ENCODE measurements at regions not wholly inside any gene's neighbourhood (a gene's known extent, or its start where the extent isn't known, plus 50 kb on each side); places are given as distances from the start of the nearest gene placed in this dataset.
"Not testable (repeated sequence)": the region's sequence is repeated elsewhere in the genome, so short reads cannot be mapped to it uniquely, and the experiment has no call there.

DNA sequence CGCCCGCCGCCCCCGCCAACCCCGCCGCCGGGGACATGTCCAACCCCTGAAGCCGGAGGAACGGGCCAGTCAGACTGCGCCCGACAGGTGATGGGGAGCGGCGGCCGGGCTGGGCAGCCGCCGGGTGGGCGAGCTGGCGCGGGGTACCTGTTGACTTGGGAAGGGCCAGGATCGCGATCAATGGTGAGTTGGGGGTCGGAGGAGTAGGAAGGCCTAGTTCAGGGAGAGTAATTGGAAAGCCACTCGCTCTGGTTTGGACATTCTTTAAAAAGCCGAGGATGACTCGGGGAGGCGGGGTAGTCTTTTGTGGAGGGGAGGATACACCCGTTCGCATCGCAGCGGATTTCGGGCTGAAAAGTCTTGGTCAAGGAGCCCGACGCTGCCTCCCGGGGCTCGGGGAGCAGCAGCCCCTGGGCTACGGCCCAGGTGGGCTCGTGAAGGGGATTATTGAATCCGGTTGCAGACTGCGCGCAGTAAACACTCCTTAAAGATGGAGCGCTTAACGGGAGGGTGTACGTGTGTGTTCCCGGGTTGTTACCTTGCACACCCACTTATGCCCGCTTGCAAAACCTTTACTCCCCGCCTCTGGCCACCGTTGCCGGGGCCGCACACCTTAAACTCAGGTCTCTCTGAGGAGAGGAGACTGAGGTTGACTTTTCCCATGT is 123.8 kb downstream of the GOSR1 start:
- Mint-ChIP-seq H3K27ac (peak overlapping the region; percentile 91), H3K36me3 (no peaks in the 10 kb centered on the region)
- peak; percentile 23 for ATAC-seq (ENCODE audit: low read depth)

DNA sequence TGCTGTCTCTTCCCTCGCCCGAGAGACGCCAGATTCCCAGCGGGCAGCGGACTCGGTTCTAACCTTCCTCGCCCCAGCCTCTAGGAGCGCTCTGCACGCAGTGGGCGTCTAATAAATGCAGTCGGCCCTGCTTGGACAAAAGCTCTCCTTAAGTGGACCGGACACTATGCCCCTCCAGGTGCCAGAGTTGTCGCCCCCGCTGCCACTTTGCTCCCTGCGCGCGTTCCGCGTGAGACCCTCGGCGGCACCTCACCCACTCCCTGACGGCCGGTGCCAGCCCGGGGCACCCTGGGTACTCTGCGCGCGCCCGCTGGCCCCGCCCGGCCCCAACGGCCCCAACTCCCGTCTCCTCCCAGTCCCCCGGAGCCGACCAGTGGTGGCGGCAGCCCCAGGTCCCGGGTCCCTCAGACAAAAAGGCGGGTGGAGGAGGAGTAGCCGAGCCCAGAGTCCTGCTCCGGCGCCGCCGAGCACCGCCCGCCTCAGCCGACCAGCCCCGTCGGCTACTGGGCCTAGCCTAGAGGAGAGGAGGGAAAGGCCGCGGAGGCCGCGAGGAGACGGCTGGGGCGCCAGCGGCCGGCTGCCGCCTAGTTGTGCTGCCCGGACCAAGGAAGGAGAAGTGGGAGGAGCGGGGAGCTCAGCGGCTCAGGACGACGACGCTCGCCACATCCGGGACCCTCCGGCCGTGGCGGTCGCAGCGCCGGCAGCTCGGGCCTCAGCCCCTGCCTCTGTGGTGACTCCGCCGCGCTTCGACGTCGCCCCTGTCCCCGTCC is 123.0 kb downstream of the GOSR1 start:
- Mint-ChIP-seq H3K4me1 (peaks cover 15% of the 10 kb centered on the region), H3K36me3 (peaks cover 1% of the 10 kb centered on the region), H3K27me3 (no peaks in the 10 kb centered on the region), H3K9me3 (peaks cover 3% of the 10 kb centered on the region), H3K4me3 (peak overlapping the region; percentile 97), H3K27ac (peak overlapping the region; percentile 91)
- peak; percentile 43 to 65 for DNase-seq (ENCODE audit: low spot score in 2 of 2)
- ATAC-seq (ENCODE audit: low read depth) = peak; percentile 77

More for the DNA sequence above, 123.8 kb downstream of the GOSR1 start:
- no peaks in the 10 kb centered on the region for H3K27me3 Mint-ChIP-seq
- peaks cover 16% of the 10 kb centered on the region for H3K4me1 Mint-ChIP-seq
- no peaks in the 10 kb centered on the region for H3K9me3 Mint-ChIP-seq
- H3K4me3 Mint-ChIP-seq = peak overlapping the region; percentile 97
- DNase-seq (ENCODE audit: low spot score in 2 of 2) = peak; percentile 5 to 35

DNA sequence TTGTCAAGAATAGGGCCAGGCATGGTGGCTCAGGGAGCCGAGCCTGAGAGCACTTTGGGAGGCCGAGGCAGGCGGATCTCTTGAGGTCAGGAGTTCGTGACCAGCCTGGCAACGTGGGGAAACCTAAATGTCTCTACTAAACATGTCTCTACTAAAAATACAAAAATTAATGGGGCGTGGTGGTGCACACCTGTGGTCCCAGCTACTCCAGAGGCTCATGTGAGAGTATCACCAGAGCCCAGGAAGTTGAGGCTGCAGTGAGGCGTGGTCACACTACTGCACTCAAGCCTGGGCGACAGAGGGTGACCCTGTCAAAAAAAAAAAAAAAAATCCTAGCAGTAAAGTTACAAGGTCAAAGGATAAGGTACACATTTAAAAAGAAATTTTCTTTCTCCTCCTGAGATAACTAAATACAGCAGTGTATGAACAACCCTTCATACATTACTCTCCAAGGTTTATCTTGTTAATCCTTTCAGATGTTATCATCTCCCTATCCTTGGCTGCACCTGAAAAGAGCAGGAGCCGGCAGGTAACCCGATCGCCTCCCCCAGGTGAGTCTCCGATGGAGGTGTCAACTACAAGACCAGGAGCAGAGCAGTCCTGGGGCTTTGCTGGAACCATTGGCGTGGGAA is 122.3 kb downstream of the GOSR1 start:
- Mint-ChIP-seq H3K9me3 (peaks cover 5% of the 10 kb centered on the region), H3K27me3 (no peaks in the 10 kb centered on the region), H3K36me3 (peaks cover 3% of the 10 kb centered on the region), H3K27ac (no peak overlapping the region), H3K4me1 (peaks cover 10% of the 10 kb centered on the region), H3K4me3 (peak overlapping the region; percentile 97)
- DNase-seq (ENCODE audit: low spot score in 2 of 2) (no peak), ATAC-seq (ENCODE audit: low read depth) (peak; percentile 8)

DNA sequence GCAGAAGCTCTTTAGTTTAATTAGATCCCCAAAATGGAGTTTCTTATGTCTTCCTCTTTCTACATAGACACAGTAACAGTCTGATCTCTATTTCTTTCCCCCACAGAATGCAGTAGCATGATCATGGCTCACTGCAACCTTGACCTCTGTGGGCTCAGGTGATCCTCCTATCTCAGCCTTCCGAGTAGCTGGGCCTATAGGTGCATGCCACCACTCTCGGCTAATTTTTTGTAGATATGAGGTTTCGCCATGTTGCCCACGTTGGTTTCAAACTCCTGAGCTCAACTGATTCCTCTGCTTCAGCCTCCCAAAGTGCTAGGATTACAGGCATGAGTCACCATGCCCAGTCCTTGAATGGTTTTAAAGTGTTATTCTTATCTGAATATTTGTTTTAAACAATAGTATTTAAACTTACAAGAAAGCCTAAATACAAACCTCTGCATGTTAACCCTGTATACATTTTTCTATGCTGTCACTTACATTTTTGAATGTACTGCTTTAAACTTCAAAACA is 120.6 kb downstream of the GOSR1 start:
- no peak for ATAC-seq (ENCODE audit: low read depth)
- Mint-ChIP-seq H3K27me3 (no peaks in the 10 kb centered on the region), H3K9me3 (peaks cover 5% of the 10 kb centered on the region), H3K4me1 (peaks cover 7% of the 10 kb centered on the region), H3K36me3 (peaks cover 6% of the 10 kb centered on the region), H3K27ac (no peak overlapping the region), H3K4me3 (no peak overlapping the region)
- DNase-seq (ENCODE audit: low spot score in 2 of 2) = no peak

DNA sequence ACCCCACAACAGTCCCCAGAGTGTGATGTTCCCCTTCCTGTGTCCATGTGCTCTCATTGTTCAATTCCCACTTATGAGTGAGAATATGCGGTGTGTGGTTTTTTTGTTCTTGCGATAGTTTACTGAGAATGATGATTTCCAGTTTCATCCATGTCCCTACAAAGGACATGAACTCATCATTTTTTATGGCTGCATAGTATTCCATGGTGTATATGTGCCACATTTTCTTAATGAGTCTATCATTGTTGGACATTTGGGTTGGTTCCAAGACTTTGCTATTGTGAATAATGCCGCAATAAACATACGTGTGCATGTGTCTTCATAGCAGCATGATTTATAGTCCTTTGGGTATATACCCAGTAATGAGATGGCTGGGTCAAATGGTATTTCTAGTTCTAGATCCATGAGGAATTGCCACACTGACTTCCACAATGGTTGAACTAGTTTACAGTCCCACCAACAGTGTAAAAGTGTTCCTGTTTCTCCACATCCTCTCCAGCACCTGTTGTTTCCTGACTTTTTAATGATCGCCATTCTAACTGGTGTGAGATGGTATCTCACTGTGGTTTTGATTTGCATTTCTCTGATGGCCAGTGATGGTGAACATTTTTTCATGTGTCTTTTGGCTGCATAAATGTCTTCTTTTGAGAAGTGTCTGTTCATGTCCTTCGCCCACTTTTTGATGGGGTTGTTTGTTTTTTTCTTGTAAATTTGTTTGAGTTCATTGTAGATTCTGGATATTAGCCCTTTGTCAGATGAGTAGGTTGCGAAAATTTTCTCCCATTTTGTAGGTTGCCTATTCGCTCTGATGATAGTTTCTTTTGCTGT is 120.0 kb downstream of the GOSR1 start:
- not testable (repeated sequence) for H3K4me3 Mint-ChIP-seq; H3K27me3 Mint-ChIP-seq; H3K36me3 Mint-ChIP-seq; H3K9me3 Mint-ChIP-seq; ATAC-seq (ENCODE audit: low read depth); DNase-seq (ENCODE audit: low spot score in 2 of 2); H3K4me1 Mint-ChIP-seq; H3K27ac Mint-ChIP-seq

DNA sequence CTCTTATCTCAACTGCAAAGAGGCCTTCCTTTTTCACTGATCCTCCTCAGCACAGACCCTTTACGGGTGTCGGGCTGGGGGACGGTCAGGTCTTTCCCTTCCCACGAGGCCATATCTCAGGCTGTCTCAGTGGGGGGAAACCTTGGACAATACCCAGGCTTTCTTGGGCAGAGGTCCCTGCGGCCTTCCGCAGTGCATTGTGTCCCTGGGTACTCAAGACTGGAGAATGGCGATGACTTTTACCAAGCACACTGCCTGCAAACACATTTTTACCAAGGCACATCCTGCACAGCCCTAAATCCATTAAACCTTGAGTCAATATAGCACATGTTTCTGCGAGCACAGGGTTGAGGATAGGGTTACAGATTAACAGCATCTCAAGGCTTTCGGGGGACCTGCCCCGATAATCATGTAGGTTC is 117.8 kb downstream of the GOSR1 start:
- not testable (repeated sequence) for DNase-seq (ENCODE audit: low spot score in 2 of 2); H3K36me3 Mint-ChIP-seq; H3K4me1 Mint-ChIP-seq; H3K9me3 Mint-ChIP-seq; H3K4me3 Mint-ChIP-seq; H3K27ac Mint-ChIP-seq; H3K27me3 Mint-ChIP-seq; ATAC-seq (ENCODE audit: low read depth)

DNA sequence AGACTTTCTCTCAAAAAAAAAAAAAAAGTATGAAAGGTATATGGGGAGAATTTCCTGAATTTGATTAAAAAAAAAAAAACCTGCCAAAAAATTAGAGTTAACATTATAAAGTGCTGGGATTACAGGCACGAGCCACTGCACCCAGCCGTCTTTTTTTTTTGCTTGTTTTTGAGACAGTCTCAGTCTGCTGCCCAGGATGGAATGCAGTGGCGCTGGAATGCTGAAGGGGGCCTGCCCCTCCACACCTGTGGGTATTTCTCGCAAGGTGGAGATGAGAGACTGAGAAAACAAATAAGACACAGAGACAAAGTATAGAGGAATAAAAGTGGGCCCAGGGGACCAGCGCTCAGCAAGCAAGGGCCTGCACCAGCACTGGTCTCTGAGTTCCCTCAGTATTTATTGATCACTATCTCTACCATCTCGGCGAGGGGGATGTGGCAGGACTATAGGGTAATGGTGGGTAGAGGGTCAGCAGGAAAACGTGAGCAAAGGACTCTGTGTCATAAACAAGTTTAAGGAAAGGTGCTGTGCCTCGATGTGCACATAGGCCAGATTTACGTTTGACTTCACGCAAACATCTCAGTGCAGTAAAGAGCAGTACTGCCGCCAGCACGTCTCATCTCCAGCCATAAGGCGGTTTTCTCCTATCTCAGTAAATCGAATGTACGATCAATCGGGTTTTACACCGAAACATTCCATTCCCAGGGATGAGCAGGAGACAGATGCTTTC is 117.2 kb downstream of the GOSR1 start:
- Mint-ChIP-seq H3K9me3 (peaks cover 5% of the 10 kb centered on the region), H3K36me3 (peaks cover 6% of the 10 kb centered on the region), H3K27ac (no peak overlapping the region), H3K4me1 (peaks cover 4% of the 10 kb centered on the region), H3K27me3 (no peaks in the 10 kb centered on the region), H3K4me3 (no peak overlapping the region)
- ATAC-seq (ENCODE audit: low read depth) = no peak
- no peak for DNase-seq (ENCODE audit: low spot score in 2 of 2)

DNA sequence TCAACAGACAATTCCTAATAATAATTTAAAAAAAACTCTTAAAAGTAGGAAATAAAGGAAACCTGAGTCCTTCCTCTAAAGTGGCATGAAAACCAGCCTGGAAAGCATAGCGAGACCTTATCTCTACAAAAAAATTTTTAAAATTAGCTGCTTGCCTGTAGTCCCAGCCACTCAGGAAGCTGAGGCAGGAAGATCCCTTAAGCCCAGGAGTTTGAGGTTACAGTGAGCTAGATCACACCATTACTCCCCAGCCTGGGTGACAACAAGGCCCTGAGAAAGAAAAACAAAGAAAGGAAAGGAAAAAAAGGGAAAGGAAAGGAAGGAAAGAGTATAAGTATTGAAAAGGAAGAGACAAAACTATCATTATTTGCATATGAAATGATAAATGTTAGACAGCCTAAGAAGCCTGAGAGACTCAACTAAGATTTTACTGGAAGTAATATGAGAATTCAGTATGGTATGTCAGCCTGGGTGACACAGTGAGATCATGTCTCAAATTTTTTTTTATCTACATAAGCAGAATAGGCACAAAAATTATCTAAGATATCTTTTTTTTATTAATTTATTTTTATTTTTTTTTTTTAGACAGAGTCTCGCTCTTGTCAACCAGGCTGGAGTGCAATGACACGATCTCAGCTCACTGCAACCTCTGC is 113.0 kb downstream of the GOSR1 start:
- ATAC-seq (ENCODE audit: low read depth) (no peak), DNase-seq (ENCODE audit: low spot score in 2 of 2) (no peak)
- Mint-ChIP-seq H3K4me1 (no peaks in the 10 kb centered on the region), H3K27ac (no peak overlapping the region), H3K27me3 (no peaks in the 10 kb centered on the region), H3K9me3 (peaks cover 1% of the 10 kb centered on the region), H3K4me3 (no peak overlapping the region), H3K36me3 (peaks cover 4% of the 10 kb centered on the region)

DNA sequence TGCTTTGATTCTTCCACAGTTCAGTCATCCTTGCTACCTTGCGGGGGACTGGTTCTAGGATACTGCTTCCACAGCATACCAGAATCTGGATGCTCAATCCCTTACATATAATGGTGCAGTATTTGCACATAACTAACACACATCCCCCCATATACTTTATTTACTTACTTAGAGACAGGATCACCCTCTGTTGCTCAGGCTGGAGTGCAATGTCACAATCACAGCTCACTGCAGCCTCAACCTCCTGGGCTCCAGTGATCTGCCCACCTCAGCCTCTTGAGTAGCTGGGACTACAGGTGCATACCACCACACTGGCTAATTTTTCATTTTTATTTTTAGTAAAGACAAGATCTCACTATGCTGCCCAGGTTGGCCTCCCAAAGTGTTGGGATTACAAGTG is 112.2 kb downstream of the GOSR1 start:
- Mint-ChIP-seq H3K4me3 (no peak overlapping the region), H3K27me3 (peaks cover 3% of the 10 kb centered on the region), H3K27ac (no peak overlapping the region), H3K9me3 (no peaks in the 10 kb centered on the region), H3K4me1 (no peaks in the 10 kb centered on the region), H3K36me3 (peaks cover 3% of the 10 kb centered on the region)
- DNase-seq (ENCODE audit: low spot score in 2 of 2) (no peak), ATAC-seq (ENCODE audit: low read depth) (no peak)

DNA sequence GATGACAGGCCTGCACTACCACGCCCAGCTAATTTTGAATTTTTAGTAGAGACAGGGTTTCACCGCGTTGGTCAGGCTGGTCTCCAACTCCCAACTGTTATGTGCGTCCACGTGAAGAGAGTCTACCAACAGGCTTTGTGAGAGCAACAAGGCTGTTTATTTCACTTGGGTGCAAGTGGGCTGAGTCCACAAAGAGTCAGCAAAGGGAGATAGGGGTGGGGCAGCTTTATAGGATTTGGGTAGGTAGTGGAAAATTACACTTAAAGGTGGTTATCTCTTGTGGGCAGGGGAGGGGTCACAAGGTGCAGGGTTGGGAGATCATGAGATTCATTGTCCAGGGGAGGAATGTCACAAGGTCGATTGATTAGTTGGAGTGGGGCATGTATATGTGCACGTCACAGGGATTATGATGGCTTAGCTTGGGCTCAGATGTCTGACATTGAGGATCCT is 111.6 kb downstream of the GOSR1 start:
- peaks cover 1% of the 10 kb centered on the region for H3K36me3 Mint-ChIP-seq

DNA sequence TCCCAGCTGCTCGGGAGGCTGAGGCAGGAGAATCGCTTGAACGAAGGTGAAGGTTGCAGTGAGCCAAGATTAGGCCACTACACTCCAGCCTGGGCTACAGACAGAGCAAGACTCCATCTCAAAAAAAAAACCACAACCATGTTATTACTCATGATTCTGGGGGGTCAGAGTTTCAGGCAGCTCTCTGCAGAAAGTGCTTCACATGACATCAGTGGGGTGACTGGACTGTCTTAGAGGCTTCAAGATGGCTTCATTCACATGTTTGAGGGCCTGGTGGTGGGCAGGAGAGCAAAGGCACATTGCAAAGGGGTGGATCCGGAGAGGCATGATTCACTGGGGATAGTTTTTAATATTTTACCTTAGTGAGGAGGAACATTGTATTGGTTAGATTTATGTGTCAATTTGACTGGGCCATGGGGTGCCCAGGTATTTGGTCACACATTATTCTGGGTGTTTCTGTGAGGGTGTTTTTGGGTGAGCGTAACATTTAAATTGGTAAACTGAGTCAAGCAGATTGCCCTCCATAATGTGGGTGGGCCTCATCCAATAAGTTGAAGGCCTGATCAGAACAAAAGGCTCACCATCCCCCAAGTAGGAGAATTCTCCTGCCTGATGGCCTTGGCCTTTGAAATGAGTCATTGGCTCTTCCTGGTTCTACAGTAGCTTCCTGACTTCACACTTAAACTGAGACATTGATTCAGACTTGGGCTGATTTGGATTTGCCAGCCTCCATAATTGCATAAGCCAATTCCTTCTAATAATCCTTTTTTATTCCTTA is 109.8 kb downstream of the GOSR1 start:
- Mint-ChIP-seq H3K4me1 (no peaks in the 10 kb centered on the region), H3K27ac (no peak overlapping the region), H3K9me3 (no peaks in the 10 kb centered on the region), H3K27me3 (peaks cover 8% of the 10 kb centered on the region), H3K4me3 (no peak overlapping the region), H3K36me3 (peaks cover 5% of the 10 kb centered on the region)
- no peak for ATAC-seq (ENCODE audit: low read depth)
- DNase-seq (ENCODE audit: low spot score in 2 of 2) = no peak

More for the DNA sequence above, 111.6 kb downstream of the GOSR1 start:
- Mint-ChIP-seq H3K4me3 (no peak overlapping the region), H3K9me3 (no peaks in the 10 kb centered on the region), H3K4me1 (no peaks in the 10 kb centered on the region), H3K27me3 (peaks cover 4% of the 10 kb centered on the region), H3K27ac (no peak overlapping the region)
- ATAC-seq (ENCODE audit: low read depth) (no peak), DNase-seq (ENCODE audit: low spot score in 2 of 2) (no peak)

DNA sequence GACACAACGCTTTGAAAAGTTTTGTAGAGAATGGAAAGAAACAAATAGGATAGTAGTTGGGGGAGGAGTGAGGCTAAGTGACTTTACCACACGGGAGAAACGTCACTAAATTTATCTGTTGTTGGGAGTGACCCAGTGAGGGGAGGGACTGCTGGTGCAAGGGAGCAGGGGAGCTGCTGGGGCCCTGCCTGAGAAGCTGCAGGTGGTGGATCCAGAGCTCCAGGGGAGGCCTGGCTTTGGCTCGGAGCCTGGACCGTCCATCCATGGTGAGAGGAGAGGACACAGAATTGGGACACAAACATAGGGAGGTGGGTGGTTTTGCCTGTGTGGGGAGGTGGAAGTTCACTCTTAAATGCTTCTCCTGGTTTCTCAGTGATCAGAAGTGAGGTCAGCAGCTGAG is 107.6 kb downstream of the GOSR1 start:
- DNase-seq (ENCODE audit: low spot score in 2 of 2) (no peak), ATAC-seq (ENCODE audit: low read depth) (no peak)
- H3K27me3 Mint-ChIP-seq = peaks cover 8% of the 10 kb centered on the region
- H3K4me1 Mint-ChIP-seq = no peaks in the 10 kb centered on the region
- no peaks in the 10 kb centered on the region for H3K9me3 Mint-ChIP-seq
- no peak overlapping the region for H3K4me3 Mint-ChIP-seq
- H3K36me3 Mint-ChIP-seq = peaks cover 5% of the 10 kb centered on the region
- H3K27ac Mint-ChIP-seq = no peak overlapping the region
